Mucosa of gallbladder (tissue), 1 donor: ENCODE measurements at regions not wholly inside any gene's neighbourhood (a gene's known extent, or its start where the extent isn't known, plus 50 kb on each side); places are given as distances from the start of the nearest gene placed in this dataset.
"Not testable (repeated sequence)": the region's sequence is repeated elsewhere in the genome, so short reads cannot be mapped to it uniquely, and the experiment has no call there.

ENCODE experiments used
- DNase-seq: peaks from one replicate; pipeline ENCODE4 v3.0.0-alpha.2; 2020; ENCODE audit warnings: low spot score
- donor health status: DM: no; HTN: no; CAD: no.

GRCh38 chr20:55086421-55086820, 611.0 kb downstream of the DOK5 start:
- DNase-seq, result no peak

- DNase-seq, result no peak
Observed at GRCh38 chr20:55079917-55080316, 604.5 kb downstream of the DOK5 start.

- not testable (repeated sequence) for DNase-seq
Observed at GRCh38 chr20:55074266-55074840, 599.0 kb downstream of the DOK5 start.

GRCh38 chr20:55070001-55070400, 594.6 kb downstream of the DOK5 start:
- no peak for DNase-seq

- no peak for DNase-seq
Observed at GRCh38 chr20:55067158-55067825, 591.9 kb downstream of the DOK5 start.

GRCh38 chr20:55058938-55059337, 583.5 kb downstream of the DOK5 start:
- DNase-seq, result no peak

GRCh38 chr20:55057779-55058415, 582.5 kb downstream of the DOK5 start:
- no peak for DNase-seq

GRCh38 chr20:55054453-55054852, 579.1 kb downstream of the DOK5 start:
- no peak for DNase-seq

GRCh38 chr20:55053389-55053788, 578.0 kb downstream of the DOK5 start:
- no peak for DNase-seq

GRCh38 chr20:55052459-55052858, 577.1 kb downstream of the DOK5 start:
- no peak for DNase-seq

GRCh38 chr20:55038684-55039083, 563.3 kb downstream of the DOK5 start:
- no peak for DNase-seq

GRCh38 chr20:55031971-55032370, 556.6 kb downstream of the DOK5 start:
- DNase-seq, result no peak

GRCh38 chr20:55014766-55015165, 539.4 kb downstream of the DOK5 start:
- DNase-seq, result no peak

GRCh38 chr20:55010761-55011160, 535.4 kb downstream of the DOK5 start:
- DNase-seq, result no peak

- DNase-seq, result no peak
Observed at GRCh38 chr20:55009066-55009465, 533.7 kb downstream of the DOK5 start.

GRCh38 chr20:55004044-55004443, 528.7 kb downstream of the DOK5 start:
- no peak for DNase-seq

GRCh38 chr20:54995553-54995952, 520.2 kb downstream of the DOK5 start:
- DNase-seq, result no peak

GRCh38 chr20:54995011-54995410, 519.6 kb downstream of the DOK5 start:
- no peak for DNase-seq

- DNase-seq, result no peak
Observed at GRCh38 chr20:54985091-54985490, 509.7 kb downstream of the DOK5 start.

- DNase-seq, result no peak
Observed at GRCh38 chr20:54984104-54984448, 508.7 kb downstream of the DOK5 start.

- DNase-seq, result not testable (repeated sequence)
Observed at GRCh38 chr20:54983394-54984103, 508.2 kb downstream of the DOK5 start.

GRCh38 chr20:54981175-54981574, 505.8 kb downstream of the DOK5 start:
- DNase-seq, result no peak
